DOHH2 (cell line): ENCODE measurements at regions not wholly inside any gene's neighbourhood (a gene's known extent, or its start where the extent isn't known, plus 50 kb on each side); places are given as distances from the start of the nearest gene placed in this dataset.

Experiments used
- H3F3A ChIP-seq: fragments of 200-600 bp; sonication (generic), shearing (Covaris generic); 2 replicates; pipeline ENCODE4 v1.6.0; 2016; ENCODE audit warnings: antibody characterized with exemption, mild to moderate bottlenecking; ENCODE audit not compliant: control insufficient read depth, insufficient read depth
- H3K27ac ChIP-seq: fragments of 200-600 bp; sonication (generic); 2 replicates; pipeline ENCODE4 v1.5.1; 2014; ENCODE audit warnings: low read depth, mild to moderate bottlenecking, low read length, moderate library complexity
- H3K27me3 ChIP-seq: fragments of 200-600 bp; sonication (generic); 2 replicates; pipeline ENCODE4 v1.6.1; 2014; ENCODE audit warnings: mild to moderate bottlenecking, low read length, mixed read lengths; ENCODE audit not compliant: control insufficient read depth
- H3K36me3 ChIP-seq: fragments of 200-600 bp; sonication (generic); 2 replicates; pipeline ENCODE4 v1.6.1; 2014; ENCODE audit warnings: mild to moderate bottlenecking, low read length, moderate library complexity, mixed read lengths; ENCODE audit not compliant: control insufficient read depth
- H3K4me1 ChIP-seq: fragments of 200-600 bp; sonication (generic); 2 replicates; pipeline ENCODE4 v1.6.1; 2014; ENCODE audit warnings: mild to moderate bottlenecking, low read length, mixed read lengths; ENCODE audit not compliant: control insufficient read depth
- H3K4me2 ChIP-seq: fragments of 200-600 bp; sonication (generic); 2 replicates; pipeline ENCODE4 v1.6.0; 2014; ENCODE audit warnings: mild to moderate bottlenecking, low read length, moderate library complexity
- H3K4me3 ChIP-seq: fragments of 200-600 bp; sonication (generic); 2 replicates; pipeline ENCODE4 v1.5.1; 2014; ENCODE audit warnings: mild to moderate bottlenecking, low read length, mixed read lengths
- H3K79me2 ChIP-seq: fragments of 200-600 bp; sonication (generic); 2 replicates; pipeline ENCODE4 v1.6.1; 2014; ENCODE audit warnings: mild to moderate bottlenecking, low read length, mixed read lengths; ENCODE audit not compliant: control insufficient read depth
- H3K9me2 ChIP-seq: fragments of 200-600 bp; sonication (generic); replicated peaks from 2 replicates; pipeline ENCODE4 v1.6.1; 2014; ENCODE audit warnings: mild to moderate bottlenecking, low read length, mixed read lengths; ENCODE audit not compliant: control insufficient read depth
- H3K9me3 ChIP-seq: fragments of 200-600 bp; sonication (generic); 2 replicates; pipeline ENCODE4 v1.6.1; 2014; ENCODE audit warnings: antibody characterized with exemption, low read length, mixed read lengths; ENCODE audit not compliant: control insufficient read depth, insufficient read depth
- H4K20me1 ChIP-seq: fragments of 200-600 bp; sonication (generic); 2 replicates; pipeline ENCODE4 v1.6.0; 2014; ENCODE audit warnings: low read depth, mild to moderate bottlenecking, antibody characterized with exemption, low read length, moderate library complexity; ENCODE audit not compliant: control insufficient read depth, insufficient read depth
- CTCF ChIP-seq: fragments of 200-600 bp; sonication (generic); IDR thresholded peaks from one replicate; pipeline ENCODE4 v1.5.1; 2014; ENCODE audit warnings: antibody characterized with exemption, mild to moderate bottlenecking, low read depth, low read length; ENCODE audit not compliant: poor library complexity, severe bottlenecking
- EZH2phosphoT487 ChIP-seq: fragments of 200-600 bp; sonication (generic); IDR thresholded peaks from 2 replicates; pipeline ENCODE4 v1.6.1; 2017; ENCODE audit warnings: borderline replicate concordance, mild to moderate bottlenecking, antibody characterized with exemption, low read length, moderate library complexity, mixed read lengths

DNA sequence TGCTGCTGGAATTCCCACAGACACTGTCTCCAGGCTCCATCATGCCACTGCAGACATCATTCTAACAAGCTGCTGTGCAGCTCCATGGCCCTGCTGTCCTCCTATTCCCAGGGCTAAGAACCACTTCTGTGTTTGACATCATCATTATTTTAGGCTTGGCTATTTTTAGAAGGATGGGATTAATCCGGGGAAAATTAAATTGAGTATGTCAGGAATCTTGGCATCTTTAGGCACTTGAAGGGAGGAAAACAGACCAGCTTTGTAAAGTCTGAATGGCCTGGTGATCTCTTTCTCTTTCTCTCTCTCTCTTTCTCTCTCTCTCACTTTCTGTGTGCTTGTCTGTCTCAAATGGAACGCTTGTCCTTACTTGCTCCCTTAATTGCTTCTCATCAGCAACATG is 568.3 kb upstream of the FLRT2 start:
- Histone ChIP-seq H3K4me1 (no peaks in the 10 kb centered on the region), H3K9me2 (no peaks in the 10 kb centered on the region), H3K36me3 (no peaks in the 10 kb centered on the region), H3K27ac (no peak overlapping the region), H3K4me3 (no peak overlapping the region), H3K9me3 (no peaks in the 10 kb centered on the region; the same call in 1 of the 2 replicates), H3K4me2 (no peak overlapping the region), H3K79me2 (no peaks in the 10 kb centered on the region), H3F3A (no peaks in the 10 kb centered on the region), H3K27me3 (no peaks in the 10 kb centered on the region), H4K20me1 (no peaks in the 10 kb centered on the region)
- TF ChIP-seq EZH2phosphoT487: no peak
- no peak for TF ChIP-seq CTCF

GRCh38 chr14:84963518-84963917 is 566.4 kb upstream of the FLRT2 start:
- H3K79me2 ChIP-seq: no peaks in the 10 kb centered on the region
- H3K36me3 ChIP-seq: no peaks in the 10 kb centered on the region
- H3F3A ChIP-seq: no peaks in the 10 kb centered on the region
- TF ChIP-seq EZH2phosphoT487: no peak
- no peak for TF ChIP-seq CTCF
- no peak overlapping the region for H3K4me2 ChIP-seq
- no peaks in the 10 kb centered on the region for H3K9me2 ChIP-seq
- no peaks in the 10 kb centered on the region; the same call in 1 of the 2 replicates for H3K9me3 ChIP-seq
- H3K27ac ChIP-seq: no peak overlapping the region
- H3K27me3 ChIP-seq: no peaks in the 10 kb centered on the region
- no peak overlapping the region for H3K4me3 ChIP-seq
- no peaks in the 10 kb centered on the region for H3K4me1 ChIP-seq
- H4K20me1 ChIP-seq: no peaks in the 10 kb centered on the region

GRCh38 chr14:84965279-84965678 is 564.7 kb upstream of the FLRT2 start:
- H3K4me1 ChIP-seq: no peaks in the 10 kb centered on the region
- H3K27ac ChIP-seq: no peak overlapping the region
- H3K4me3 ChIP-seq: no peak overlapping the region
- H3K4me2 ChIP-seq: no peak overlapping the region
- no peaks in the 10 kb centered on the region for H4K20me1 ChIP-seq
- no peaks in the 10 kb centered on the region for H3K79me2 ChIP-seq
- H3K9me2 ChIP-seq: no peaks in the 10 kb centered on the region
- H3K36me3 ChIP-seq: no peaks in the 10 kb centered on the region
- no peaks in the 10 kb centered on the region for H3F3A ChIP-seq
- H3K27me3 ChIP-seq: no peaks in the 10 kb centered on the region
- H3K9me3 ChIP-seq: no peaks in the 10 kb centered on the region; the same call in 1 of the 2 replicates
- TF ChIP-seq CTCF (no peak), EZH2phosphoT487 (no peak)

GRCh38 chr14:84969501-84969900 is 560.4 kb upstream of the FLRT2 start:
- Histone ChIP-seq H3K4me2 (no peak overlapping the region), H3K36me3 (no peaks in the 10 kb centered on the region), H3K79me2 (no peaks in the 10 kb centered on the region), H3K9me2 (no peaks in the 10 kb centered on the region), H3K4me1 (no peaks in the 10 kb centered on the region), H3K27me3 (no peaks in the 10 kb centered on the region), H3F3A (no peaks in the 10 kb centered on the region), H3K9me3 (no peaks in the 10 kb centered on the region), H3K27ac (no peak overlapping the region), H4K20me1 (no peaks in the 10 kb centered on the region), H3K4me3 (no peak overlapping the region)
- no peak for TF ChIP-seq EZH2phosphoT487
- TF ChIP-seq CTCF: no peak
